Fibroblast of the aortic adventitia (primary cell): ENCODE measurements at regions not wholly inside any gene's neighbourhood (a gene's known extent, or its start where the extent isn't known, plus 50 kb on each side); places are given as distances from the start of the nearest gene placed in this dataset.

ENCODE experiments used
- DNase-seq: peaks from one replicate; pipeline ENCODE4 v3.0.0-alpha.2; 2010; ENCODE audit warnings: low read depth
- H3K4me3 ChIP-seq: 2 replicates; pipeline ENCODE4 v1.5.1; 2011; ENCODE audit warnings: low read depth, mild to moderate bottlenecking, control low read depth, low read length, moderate library complexity
- CTCF ChIP-seq: IDR thresholded peaks from 2 replicates; pipeline ENCODE4 v1.5.1; 2011; ENCODE audit warnings: mild to moderate bottlenecking, low read length, control low read depth, inconsistent platforms; ENCODE audit not compliant: insufficient read depth

DNA sequence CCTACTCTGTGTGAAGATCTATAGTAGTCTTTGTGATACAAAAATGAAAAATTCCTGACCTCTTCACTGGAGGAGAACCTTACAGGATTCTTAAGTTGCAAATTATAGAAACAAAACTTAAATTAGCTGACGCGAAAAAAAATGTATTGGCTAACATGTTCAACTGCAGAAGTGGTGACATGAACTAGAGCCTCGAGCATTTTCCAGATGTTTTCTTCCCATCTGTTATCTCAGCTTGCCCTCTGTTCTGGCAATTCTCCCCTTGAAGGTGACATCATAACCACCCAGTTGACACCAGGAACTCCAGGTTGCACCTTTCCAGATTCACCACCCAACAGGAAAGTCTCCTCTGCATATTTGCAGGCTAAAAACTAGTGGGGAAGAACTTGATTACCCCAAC is 222.4 kb downstream of the KDR start:
- no peak overlapping the region for H3K4me3 ChIP-seq
- no peak for DNase-seq
- no peak for TF ChIP-seq CTCF

- no peak overlapping the region for H3K4me3 ChIP-seq
- DNase-seq = no peak
- no peak for TF ChIP-seq CTCF
Observed at GRCh38 chr4:54902271-54902670, 223.1 kb downstream of the KDR start.

DNA sequence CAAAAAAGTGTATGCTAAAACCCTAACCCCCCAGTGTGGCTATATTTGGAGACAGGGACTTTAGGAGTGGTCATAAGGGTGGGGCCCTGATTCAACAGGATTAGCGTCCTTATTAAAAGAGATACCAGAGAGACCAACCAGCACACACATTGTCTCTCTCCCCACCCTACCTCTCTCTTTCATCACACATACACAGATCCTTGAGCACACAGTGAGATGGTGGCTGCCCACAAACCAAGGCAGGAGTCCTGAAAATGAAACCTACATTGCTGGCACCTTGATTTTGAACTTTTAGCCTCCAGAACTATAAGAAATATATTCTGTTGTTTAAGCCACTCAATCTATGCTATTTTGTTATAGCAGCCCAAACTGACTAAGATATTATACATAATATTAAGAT is 224.2 kb downstream of the KDR start:
- no peak overlapping the region for H3K4me3 ChIP-seq
- no peak for DNase-seq
- TF ChIP-seq CTCF = no peak

- DNase-seq = no peak
- no peak for TF ChIP-seq CTCF
- H3K4me3 ChIP-seq = no peak overlapping the region
Observed at GRCh38 chr4:54898656-54899340, 226.6 kb downstream of the KDR start.

- no peak overlapping the region for H3K4me3 ChIP-seq
- no peak for TF ChIP-seq CTCF
- no peak for DNase-seq
Observed at GRCh38 chr4:54898056-54898562, 227.3 kb downstream of the KDR start.

DNA sequence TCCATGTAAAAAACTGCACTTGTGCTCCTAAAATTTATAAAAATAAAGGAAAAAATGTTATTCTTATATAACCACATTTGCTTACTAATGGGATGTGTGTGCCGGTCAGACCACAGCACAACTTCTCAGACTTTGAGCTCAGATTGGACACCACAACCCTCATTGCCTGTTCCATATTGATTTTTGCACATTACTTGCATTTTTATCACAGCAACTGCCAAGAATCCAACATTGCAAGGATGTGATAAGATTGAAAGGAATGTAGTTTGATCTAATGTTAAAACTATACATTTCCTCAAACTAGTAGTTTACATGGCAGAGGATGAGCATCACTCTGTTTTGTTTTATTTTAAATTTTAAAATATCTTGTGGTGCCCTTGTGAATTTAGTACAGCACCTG is 227.8 kb downstream of the KDR start:
- no peak overlapping the region for H3K4me3 ChIP-seq
- TF ChIP-seq CTCF = no peak
- DNase-seq = no peak

DNA sequence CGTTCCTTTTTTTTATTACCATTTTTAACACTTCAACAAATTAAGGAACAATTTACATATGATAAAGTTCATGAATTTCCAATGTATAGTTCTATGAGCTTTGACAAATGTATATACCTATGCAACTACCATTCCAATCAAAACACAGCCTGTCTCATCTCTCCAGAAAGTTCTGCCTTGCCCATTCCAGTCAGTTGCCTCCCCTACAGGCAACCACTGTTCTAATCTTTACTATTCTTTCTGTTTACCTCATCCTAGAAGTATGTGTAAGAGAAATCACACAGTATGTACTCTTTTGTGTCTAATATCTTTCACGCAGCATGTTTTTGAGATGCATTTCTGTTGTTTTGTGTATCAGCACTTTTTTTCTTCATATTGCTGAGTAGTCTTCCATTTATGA is 224.9 kb downstream of the KIT start:
- DNase-seq = no peak
- H3K4me3 ChIP-seq = no peak overlapping the region
- no peak for TF ChIP-seq CTCF
